ENCODE measurements at regions not wholly inside any gene's neighbourhood (a gene's known extent, or its start where the extent isn't known, plus 50 kb on each side); places are given as distances from the start of the nearest gene placed in this dataset.

- no peak for ATAC-seq (ENCODE audit: low FRiP score in 2 of 2)
- no peak for DNase-seq
- WGBS, 2 donors: 77 to 80% methylated on average over 6 of the region's 6 CpGs
Observed at GRCh38 chr9:108083160-108083750, 593.7 kb upstream of the KLF4 start.

DNA sequence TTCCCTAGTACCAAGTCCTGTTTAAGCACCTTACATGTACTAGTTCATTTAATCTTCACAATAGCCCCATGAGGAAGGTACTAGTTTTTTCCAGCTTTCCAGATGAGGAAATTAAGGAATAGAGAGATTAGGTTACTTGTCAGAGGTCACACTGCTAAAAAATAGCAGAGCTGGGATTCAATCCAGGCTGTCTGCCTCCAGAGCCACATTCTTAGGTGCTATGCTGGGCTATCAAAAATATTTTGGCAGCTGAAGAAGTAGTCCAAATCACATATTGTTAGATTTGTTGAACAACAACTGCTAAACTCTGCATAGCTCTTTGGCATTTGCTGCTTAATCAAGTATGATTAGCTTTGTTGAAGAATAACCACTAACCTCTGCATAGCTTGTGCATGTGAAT is 591.5 kb upstream of the KLF4 start:
- no peak for TF ChIP-seq POLR2A (IDR thresholded peaks at IDR 0.05)
- no peak overlapping the region for H3K27ac ChIP-seq
- DNase-seq (no peak), ATAC-seq (ENCODE audit: low FRiP score in 2 of 2) (no peak)
- no peaks in the 10 kb centered on the region for H3K4me1 ChIP-seq
- H3K9me3 ChIP-seq: no peaks in the 10 kb centered on the region
- H3K27me3 ChIP-seq: no peaks in the 10 kb centered on the region
- no peaks in the 10 kb centered on the region for H3K36me3 ChIP-seq
- H3K4me3 ChIP-seq: no peak overlapping the region

More at GRCh38 chr9:108083160-108083750, 593.7 kb upstream of the KLF4 start:
- Histone ChIP-seq H3K36me3 (no peaks in the 10 kb centered on the region), H3K9me3 (no peaks in the 10 kb centered on the region), H3K4me3 (no peak overlapping the region), H3K4me1 (no peaks in the 10 kb centered on the region), H3K27ac (no peak overlapping the region), H3K27me3 (no peaks in the 10 kb centered on the region)
- no peak for TF ChIP-seq EP300 (IDR thresholded peaks at IDR 0.05)

- no peaks in the 10 kb centered on the region for H3K27me3 ChIP-seq
- H3K36me3 ChIP-seq: no peaks in the 10 kb centered on the region
- WGBS, 2 donors: 98 to 100% methylated on average over 2 to 3 of the region's 3 CpGs
- DNase-seq: no peak
- H3K9me3 ChIP-seq: no peaks in the 10 kb centered on the region
- H3K4me1 ChIP-seq: no peaks in the 10 kb centered on the region
- no peak overlapping the region for H3K4me3 ChIP-seq
- H3K27ac ChIP-seq: no peak overlapping the region
- TF ChIP-seq, protein P1, sequence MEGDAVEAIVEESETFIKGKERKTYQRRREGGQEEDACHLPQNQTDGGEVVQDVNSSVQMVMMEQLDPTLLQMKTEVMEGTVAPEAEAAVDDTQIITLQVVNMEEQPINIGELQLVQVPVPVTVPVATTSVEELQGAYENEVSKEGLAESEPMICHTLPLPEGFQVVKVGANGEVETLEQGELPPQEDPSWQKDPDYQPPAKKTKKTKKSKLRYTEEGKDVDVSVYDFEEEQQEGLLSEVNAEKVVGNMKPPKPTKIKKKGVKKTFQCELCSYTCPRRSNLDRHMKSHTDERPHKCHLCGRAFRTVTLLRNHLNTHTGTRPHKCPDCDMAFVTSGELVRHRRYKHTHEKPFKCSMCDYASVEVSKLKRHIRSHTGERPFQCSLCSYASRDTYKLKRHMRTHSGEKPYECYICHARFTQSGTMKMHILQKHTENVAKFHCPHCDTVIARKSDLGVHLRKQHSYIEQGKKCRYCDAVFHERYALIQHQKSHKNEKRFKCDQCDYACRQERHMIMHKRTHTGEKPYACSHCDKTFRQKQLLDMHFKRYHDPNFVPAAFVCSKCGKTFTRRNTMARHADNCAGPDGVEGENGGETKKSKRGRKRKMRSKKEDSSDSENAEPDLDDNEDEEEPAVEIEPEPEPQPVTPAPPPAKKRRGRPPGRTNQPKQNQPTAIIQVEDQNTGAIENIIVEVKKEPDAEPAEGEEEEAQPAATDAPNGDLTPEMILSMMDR (IDR thresholded peaks at IDR 0.05): no peak
- no peak for TF ChIP-seq POLR2A (IDR thresholded peaks at IDR 0.05)
- TF ChIP-seq EP300 (IDR thresholded peaks at IDR 0.05): no peak
- TF ChIP-seq POLR2AphosphoS5 (IDR thresholded peaks at IDR 0.05): no peak
- no peak for ATAC-seq (ENCODE audit: low FRiP score in 2 of 2)
Observed at GRCh38 chr9:108080285-108080684, 590.7 kb upstream of the KLF4 start.

- Histone ChIP-seq H3K36me3 (no peaks in the 10 kb centered on the region), H3K9me3 (no peaks in the 10 kb centered on the region), H3K27ac (no peak overlapping the region), H3K4me3 (no peak overlapping the region), H3K4me1 (no peaks in the 10 kb centered on the region), H3K27me3 (no peaks in the 10 kb centered on the region)
- no peak for TF ChIP-seq POLR2AphosphoS5 (IDR thresholded peaks at IDR 0.05)
- no peak for TF ChIP-seq EP300 (IDR thresholded peaks at IDR 0.05)
- no peak for TF ChIP-seq POLR2A (IDR thresholded peaks at IDR 0.05)
- TF ChIP-seq, protein P1 (IDR thresholded peaks at IDR 0.05): no peak
- ATAC-seq (ENCODE audit: low FRiP score in 2 of 2) (peak in 1 of 2 donors; percentile 56), DNase-seq (no peak)
- WGBS, 2 donors: 89 to 92% methylated on average over 2 of the region's 2 CpGs
Observed at GRCh38 chr9:108078811-108079210, 589.2 kb upstream of the KLF4 start.

GRCh38 chr9:108078375-108078774 is 588.8 kb upstream of the KLF4 start:
- ATAC-seq (ENCODE audit: low FRiP score in 2 of 2): no peak
- Histone ChIP-seq H3K27me3 (no peaks in the 10 kb centered on the region), H3K27ac (no peak overlapping the region), H3K36me3 (no peaks in the 10 kb centered on the region), H3K4me1 (no peaks in the 10 kb centered on the region), H3K4me3 (no peak overlapping the region), H3K9me3 (no peaks in the 10 kb centered on the region)
- 77 to 87% methylated on average over 8 of the region's 8 CpGs for WGBS, 2 donors
- DNase-seq: no peak
- TF ChIP-seq POLR2A (IDR thresholded peaks at IDR 0.05) (no peak), POLR2AphosphoS5 (IDR thresholded peaks at IDR 0.05) (no peak), EP300 (IDR thresholded peaks at IDR 0.05) (no peak)
- TF ChIP-seq, protein P1 (IDR thresholded peaks at IDR 0.05): no peak

DNA sequence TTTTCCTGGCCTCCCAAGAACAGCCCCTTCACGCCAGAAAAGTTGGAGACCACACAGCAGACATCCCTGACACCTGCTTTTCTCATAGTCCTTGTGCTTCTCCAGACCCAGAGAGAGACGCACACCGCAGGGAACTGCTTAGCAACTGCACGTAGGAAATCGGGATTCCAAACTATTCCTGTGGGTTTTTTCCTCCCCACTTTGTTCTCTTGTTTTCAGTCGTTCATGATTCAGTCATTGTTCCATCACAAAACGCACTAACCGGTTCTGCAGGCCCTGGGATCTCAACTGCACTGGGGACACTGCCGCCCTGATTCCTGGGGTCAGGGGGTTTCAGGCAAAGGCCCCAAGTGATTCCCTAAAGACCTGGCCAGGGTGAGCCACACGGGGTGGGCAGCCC is 588.0 kb upstream of the KLF4 start:
- 88 to 89% methylated on average over 10 of the region's 10 CpGs for WGBS, 2 donors
- H3K4me1 ChIP-seq: no peaks in the 10 kb centered on the region
- TF ChIP-seq EP300 (IDR thresholded peaks at IDR 0.05): no peak
- TF ChIP-seq POLR2A (IDR thresholded peaks at IDR 0.05): no peak
- H3K9me3 ChIP-seq: no peaks in the 10 kb centered on the region
- no peak overlapping the region for H3K4me3 ChIP-seq
- H3K27ac ChIP-seq: no peak overlapping the region
- ATAC-seq (ENCODE audit: low FRiP score in 2 of 2) (no peak), DNase-seq (no peak)
- H3K27me3 ChIP-seq: no peaks in the 10 kb centered on the region
- H3K36me3 ChIP-seq: no peaks in the 10 kb centered on the region
